ENCODE measurements at regions not wholly inside any gene's neighbourhood (a gene's known extent, or its start where the extent isn't known, plus 50 kb on each side); places are given as distances from the start of the nearest gene placed in this dataset.

- TF ChIP-seq POLR2AphosphoS5 (IDR thresholded peaks at IDR 0.05; ENCODE audit: borderline replicate concordance, low read depth, low read length) (no peak), EZH2 (IDR thresholded peaks at IDR 0.05) (no peak)
Measured at GRCh38 chr1:238772322-238772721, 614.0 kb upstream of the CHRM3 start.

Measured in SK-N-MC (cell line).